ENCODE measurements at regions not wholly inside any gene's neighbourhood (a gene's known extent, or its start where the extent isn't known, plus 50 kb on each side); places are given as distances from the start of the nearest gene placed in this dataset.
"Not testable (repeated sequence)": the region's sequence is repeated elsewhere in the genome, so short reads cannot be mapped to it uniquely, and the experiment has no call there.

GRCh38 chr2:17255071-17255470 is 263.2 kb downstream of the RAD51AP2 start:
- DNase-seq (ENCODE audit: low read depth, low spot score), result no peak

- DNase-seq (ENCODE audit: low read depth, low spot score), result no peak
These were observed 263.8 kb downstream of the RAD51AP2 start for GRCh38 chr2:17254421-17254820.

- DNase-seq (ENCODE audit: low read depth, low spot score), result no peak
These were observed 266.0 kb downstream of the RAD51AP2 start for GRCh38 chr2:17252258-17252657.

DNA sequence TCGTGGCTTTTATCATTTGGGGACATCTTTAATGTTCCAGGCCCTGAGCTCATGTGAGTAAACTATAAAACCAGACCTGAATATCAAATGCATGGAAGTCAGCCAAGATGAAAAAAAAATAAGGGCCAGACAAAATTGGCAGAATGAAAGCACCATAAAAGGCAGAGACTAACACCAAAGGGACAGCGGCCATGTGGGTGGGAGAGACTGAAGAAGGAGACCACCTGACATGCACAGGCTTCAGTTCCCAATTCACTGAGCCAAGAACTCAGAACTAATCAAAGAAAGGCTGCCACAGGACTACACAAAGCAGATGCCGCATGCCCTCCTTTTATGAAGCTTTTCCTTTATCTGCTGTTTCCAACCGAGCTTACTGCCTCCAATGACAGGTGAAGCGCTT is 267.1 kb downstream of the RAD51AP2 start:
- DNase-seq (ENCODE audit: low read depth, low spot score), result no peak

GRCh38 chr2:17249249-17249648 is 269.0 kb downstream of the RAD51AP2 start:
- no peak for DNase-seq (ENCODE audit: low read depth, low spot score)

- DNase-seq (ENCODE audit: low read depth, low spot score), result no peak
These were observed 272.3 kb downstream of the RAD51AP2 start for GRCh38 chr2:17245906-17246305.

DNA sequence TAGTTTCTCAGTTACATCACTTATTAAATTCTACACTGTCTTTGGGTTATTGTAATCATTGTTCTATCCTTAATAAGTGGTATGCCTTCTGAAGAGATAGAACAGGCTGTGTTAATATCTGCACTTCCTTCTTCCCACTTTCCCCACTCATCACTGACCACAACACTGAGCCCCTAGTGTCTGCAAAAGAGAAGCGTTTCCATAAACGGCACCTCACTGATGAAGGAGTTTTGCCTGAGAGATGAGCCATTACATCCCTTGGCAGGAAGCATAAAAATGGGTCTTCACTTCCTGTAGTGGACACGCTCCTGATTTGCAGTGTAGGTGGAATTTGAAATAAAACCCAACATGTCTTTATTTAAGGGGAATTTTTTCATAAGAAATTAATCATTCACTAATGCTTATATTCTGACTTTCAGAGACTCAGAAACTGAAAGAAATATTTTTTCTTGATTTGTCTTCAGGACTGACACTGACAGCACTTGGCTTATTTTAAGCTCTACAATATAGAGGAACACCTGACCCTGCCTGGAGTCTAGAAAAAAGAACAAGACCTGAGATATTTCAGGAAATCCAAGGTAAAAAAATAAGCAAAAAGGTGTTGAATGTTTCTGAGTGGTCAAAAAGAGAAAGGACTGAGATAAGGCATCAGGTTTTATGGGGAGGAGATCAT is 275.3 kb downstream of the RAD51AP2 start:
- DNase-seq (ENCODE audit: low read depth, low spot score), result no peak

DNA sequence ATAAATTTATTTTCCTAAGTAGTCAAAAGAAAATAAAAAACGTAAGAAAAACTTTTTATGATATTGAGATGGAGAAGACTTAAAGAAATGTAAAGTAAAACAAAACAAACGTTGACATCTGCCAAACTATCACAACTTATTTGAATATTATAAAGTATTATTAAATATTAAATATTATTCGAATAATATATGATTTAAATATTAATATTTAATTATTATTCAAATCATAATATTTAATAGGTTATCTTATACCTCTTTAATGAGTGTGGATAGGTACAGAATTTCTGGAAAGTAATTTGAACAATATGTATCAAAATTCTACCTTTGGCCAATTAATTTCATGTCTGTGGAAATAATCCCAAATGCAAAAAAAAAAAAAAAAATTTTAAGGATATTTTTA is 278.7 kb downstream of the RAD51AP2 start:
- no peak for DNase-seq (ENCODE audit: low read depth, low spot score)

DNA sequence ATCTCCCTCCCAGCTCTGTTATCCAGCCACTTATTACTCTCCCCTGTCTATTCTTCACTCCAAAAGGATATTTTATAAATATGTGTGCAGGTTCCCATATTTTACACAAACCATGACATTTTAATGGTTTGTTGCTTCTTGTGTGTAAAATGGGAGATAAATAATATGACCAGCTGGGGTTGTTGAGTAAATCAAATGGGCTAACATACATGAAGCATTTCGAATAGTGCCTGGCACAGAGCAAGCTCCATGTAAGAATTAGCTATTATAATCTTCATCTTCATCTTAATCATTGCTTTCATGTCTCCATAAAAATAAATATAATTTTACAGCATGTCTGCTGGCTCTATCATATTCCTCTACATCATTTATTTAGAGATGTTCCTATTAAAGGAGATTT is 283.1 kb downstream of the RAD51AP2 start:
- DNase-seq (ENCODE audit: low read depth, low spot score), result no peak

- no peak for DNase-seq (ENCODE audit: low read depth, low spot score)
These were observed 285.3 kb downstream of the RAD51AP2 start for GRCh38 chr2:17232776-17233556.

DNA sequence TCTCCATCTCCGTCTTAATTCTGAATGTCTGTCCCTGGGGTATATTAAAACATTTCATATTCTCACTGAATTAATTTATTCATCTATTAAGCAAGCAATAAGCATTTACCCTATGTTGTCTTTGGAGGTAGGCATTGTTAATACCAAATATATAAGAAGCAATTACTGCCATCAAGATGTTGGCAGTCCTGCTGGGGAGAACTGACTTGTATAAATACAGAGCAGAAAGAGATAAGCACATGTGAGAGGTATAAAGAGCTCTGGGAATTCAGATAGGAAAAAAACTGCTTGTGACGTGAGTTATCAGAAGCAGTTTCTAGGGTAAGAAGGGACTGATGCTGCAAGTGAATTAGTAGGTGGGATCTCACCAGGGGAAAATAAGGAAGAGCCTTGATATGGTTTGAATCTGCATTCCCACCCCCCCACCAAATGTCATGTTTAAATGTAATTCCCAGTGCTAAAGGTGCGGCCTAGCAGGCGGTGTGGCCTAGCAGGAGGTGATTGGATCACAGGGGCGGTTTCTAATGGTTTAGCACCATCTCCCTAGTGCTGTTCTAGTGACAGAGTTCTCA is 286.8 kb downstream of the RAD51AP2 start:
- no peak for DNase-seq (ENCODE audit: low read depth, low spot score)

- no peak for DNase-seq (ENCODE audit: low read depth, low spot score)
These were observed 288.8 kb downstream of the RAD51AP2 start for GRCh38 chr2:17229414-17229813.

GRCh38 chr2:17228461-17228860 is 289.8 kb downstream of the RAD51AP2 start:
- DNase-seq (ENCODE audit: low read depth, low spot score), result no peak

DNA sequence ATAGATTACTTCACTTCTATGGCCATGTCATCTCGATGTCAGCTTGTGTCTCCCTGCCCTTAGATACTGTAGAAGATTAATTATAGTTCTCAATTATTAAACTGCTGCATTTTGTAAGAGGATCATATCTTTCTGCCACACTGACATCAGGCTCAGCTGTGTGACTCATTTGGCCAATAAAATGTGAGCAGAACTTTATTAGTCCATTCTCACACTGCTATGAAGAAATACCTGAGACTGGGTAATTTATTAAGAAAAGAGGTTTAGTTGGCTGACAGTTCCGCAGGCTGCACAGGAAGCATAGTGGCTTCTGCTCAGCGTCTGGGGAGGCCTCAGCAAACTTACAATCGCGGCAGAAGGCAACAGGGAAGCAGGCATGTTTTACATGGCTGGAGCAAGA is 290.4 kb downstream of the RAD51AP2 start:
- no peak for DNase-seq (ENCODE audit: low read depth, low spot score)

DNA sequence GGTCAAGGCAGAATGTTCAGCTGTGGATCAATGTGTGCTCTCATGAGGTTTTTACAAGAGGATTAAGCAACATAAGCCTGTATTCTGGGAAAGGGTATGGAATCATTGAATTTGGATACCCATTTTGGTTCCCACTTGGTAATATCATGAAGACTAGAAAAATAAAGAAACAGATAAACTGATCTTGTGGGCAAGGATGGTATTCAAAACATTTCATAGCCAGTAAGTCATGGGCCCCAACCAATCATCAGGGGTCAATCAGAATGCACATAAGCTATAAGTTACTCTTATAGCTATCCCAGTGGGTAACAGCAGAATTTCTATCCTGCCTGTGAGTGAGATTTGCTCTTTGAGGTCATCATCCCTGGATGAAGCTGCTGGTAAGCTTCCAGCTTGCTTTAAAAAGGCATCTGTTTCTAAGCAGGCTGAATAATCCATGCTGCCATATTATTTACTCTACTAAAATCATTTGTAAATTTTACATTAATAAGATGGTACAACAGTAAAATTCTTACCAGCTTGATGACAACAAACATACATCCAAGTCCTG is 291.2 kb downstream of the RAD51AP2 start:
- DNase-seq (ENCODE audit: low read depth, low spot score), result no peak

- no peak for DNase-seq (ENCODE audit: low read depth, low spot score)
These were observed 295.0 kb downstream of the RAD51AP2 start for GRCh38 chr2:17223211-17223610.

GRCh38 chr2:17208511-17208910 is 309.7 kb downstream of the RAD51AP2 start:
- DNase-seq (ENCODE audit: low read depth, low spot score), result no peak

GRCh38 chr2:17206771-17207170 is 311.5 kb downstream of the RAD51AP2 start:
- DNase-seq (ENCODE audit: low read depth, low spot score), result no peak

- not testable (repeated sequence) for DNase-seq (ENCODE audit: low read depth, low spot score)
These were observed 314.0 kb downstream of the RAD51AP2 start for GRCh38 chr2:17204214-17204613.

- not testable (repeated sequence) for DNase-seq (ENCODE audit: low read depth, low spot score)
These were observed 315.6 kb downstream of the RAD51AP2 start for GRCh38 chr2:17202628-17203027.

- DNase-seq (ENCODE audit: low read depth, low spot score), result no peak
These were observed 318.5 kb downstream of the RAD51AP2 start for GRCh38 chr2:17199741-17200140.

GRCh38 chr2:17196380-17196779 is 321.9 kb downstream of the RAD51AP2 start:
- DNase-seq (ENCODE audit: low read depth, low spot score), result no peak

DNA sequence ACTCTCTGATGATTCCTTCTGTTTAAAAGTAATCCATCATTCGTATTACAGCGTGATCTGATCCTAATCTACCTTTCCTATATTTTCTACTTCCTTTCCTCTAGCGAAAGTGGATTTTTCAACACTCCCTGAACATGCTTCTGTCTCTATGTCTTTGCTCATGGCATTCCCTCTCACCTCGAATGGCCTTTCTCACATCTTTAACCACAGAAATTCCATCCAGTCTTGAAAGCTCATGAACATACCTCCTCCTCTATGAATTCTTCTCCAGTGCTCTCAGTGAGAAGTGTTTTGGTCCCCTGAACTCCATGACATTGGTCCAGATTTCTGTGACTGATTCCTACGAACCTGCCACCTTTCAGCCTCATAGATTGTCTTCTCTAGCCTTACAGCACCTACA is 323.2 kb downstream of the RAD51AP2 start:
- no peak for DNase-seq (ENCODE audit: low read depth, low spot score)

Measured in brain pericyte (primary cell).